ENCODE measurements at regions not wholly inside any gene's neighbourhood (a gene's known extent, or its start where the extent isn't known, plus 50 kb on each side); places are given as distances from the start of the nearest gene placed in this dataset.
"Not testable (repeated sequence)": the region's sequence is repeated elsewhere in the genome, so short reads cannot be mapped to it uniquely, and the experiment has no call there.

DNA sequence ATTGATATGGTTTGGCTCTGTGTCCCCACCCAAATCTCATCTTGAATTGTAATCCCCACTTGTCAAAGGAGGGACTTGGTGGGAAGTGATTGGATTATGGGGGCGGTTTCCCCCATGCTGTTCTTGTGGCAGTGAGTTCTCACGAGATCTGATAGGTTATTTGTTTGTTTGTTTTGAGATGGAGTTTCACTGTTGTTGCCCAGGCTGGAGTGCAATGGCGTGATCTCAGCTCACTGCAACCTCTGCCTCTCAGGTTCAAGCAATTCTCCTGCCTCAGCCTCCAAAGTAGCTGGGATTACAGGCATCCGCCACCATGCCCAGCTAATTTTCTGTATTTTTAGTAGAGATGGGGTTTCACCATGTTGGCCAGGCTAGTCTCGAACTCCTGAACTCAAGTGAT is 364.7 kb downstream of the DSC3 start:
- TF ChIP-seq, protein P1, sequence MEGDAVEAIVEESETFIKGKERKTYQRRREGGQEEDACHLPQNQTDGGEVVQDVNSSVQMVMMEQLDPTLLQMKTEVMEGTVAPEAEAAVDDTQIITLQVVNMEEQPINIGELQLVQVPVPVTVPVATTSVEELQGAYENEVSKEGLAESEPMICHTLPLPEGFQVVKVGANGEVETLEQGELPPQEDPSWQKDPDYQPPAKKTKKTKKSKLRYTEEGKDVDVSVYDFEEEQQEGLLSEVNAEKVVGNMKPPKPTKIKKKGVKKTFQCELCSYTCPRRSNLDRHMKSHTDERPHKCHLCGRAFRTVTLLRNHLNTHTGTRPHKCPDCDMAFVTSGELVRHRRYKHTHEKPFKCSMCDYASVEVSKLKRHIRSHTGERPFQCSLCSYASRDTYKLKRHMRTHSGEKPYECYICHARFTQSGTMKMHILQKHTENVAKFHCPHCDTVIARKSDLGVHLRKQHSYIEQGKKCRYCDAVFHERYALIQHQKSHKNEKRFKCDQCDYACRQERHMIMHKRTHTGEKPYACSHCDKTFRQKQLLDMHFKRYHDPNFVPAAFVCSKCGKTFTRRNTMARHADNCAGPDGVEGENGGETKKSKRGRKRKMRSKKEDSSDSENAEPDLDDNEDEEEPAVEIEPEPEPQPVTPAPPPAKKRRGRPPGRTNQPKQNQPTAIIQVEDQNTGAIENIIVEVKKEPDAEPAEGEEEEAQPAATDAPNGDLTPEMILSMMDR (IDR thresholded peaks at IDR 0.05), result not testable (repeated sequence)
- not testable (repeated sequence) for TF ChIP-seq POLR2A (IDR thresholded peaks at IDR 0.05)
